LNCaP clone FGC (cell line): ENCODE measurements at regions not wholly inside any gene's neighbourhood (a gene's known extent, or its start where the extent isn't known, plus 50 kb on each side); places are given as distances from the start of the nearest gene placed in this dataset.

Experiments used
- DNase-seq: peaks from one replicate; pipeline ENCODE4 v3.0.0-alpha.2; 2011; ENCODE audit warnings: low read depth
- H3K4me3 ChIP-seq: 2 replicates; pipeline ENCODE4 v1.5.1; 2011; ENCODE audit warnings: mild to moderate bottlenecking, low read depth, low read length, control low read depth
- CTCF ChIP-seq: IDR thresholded peaks from 2 replicates; pipeline ENCODE4 v1.5.1; 2012; ENCODE audit warnings: mild to moderate bottlenecking; ENCODE audit not compliant: control insufficient read depth, insufficient read depth; ENCODE audit errors: extremely low read depth

DNA sequence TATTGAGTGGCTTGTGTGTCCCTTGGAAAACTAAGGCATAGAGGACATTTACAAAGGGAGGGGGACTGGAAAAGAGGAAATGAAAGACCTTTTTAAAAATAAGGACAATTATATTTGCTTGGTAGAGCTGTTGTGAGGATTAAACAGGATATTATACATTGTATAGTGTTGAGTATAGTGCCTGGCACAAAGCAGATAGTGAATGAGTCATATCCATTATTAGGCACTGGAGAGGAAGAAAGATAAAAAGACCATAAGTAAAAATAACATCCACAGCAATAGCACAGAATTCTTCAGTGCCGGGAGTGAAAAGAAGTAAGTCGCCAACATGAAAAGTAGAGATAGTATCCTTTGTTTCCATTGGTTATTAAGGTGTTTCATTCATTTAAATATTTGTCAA, 623.3 kb downstream of the PDCD6IP start:
- no peak for TF ChIP-seq CTCF
- DNase-seq, result no peak
- H3K4me3 ChIP-seq, result no peak overlapping the region

- no peak overlapping the region for H3K4me3 ChIP-seq
- no peak for DNase-seq
- no peak for TF ChIP-seq CTCF
Measured at GRCh38 chr3:34439796-34440195, 641.4 kb downstream of the PDCD6IP start.

DNA sequence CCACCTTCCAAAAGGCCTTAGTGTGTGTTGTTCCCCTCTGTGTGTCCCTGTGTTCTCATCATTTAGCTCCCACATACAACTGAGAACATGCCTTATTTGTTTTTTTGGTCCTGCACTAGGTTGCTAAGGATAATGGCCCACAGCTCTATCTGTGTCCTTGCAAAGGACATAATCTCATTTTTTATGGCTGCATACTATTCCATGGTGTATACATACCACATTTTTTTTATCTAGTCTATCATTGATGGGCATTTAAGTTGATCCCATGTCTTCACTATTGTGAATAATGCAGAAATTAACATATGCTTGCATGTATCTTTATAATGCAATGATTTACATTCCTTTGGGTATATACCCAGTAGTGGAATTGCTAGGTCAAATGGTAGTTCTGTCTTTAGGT, 645.7 kb downstream of the PDCD6IP start:
- DNase-seq, result no peak
- H3K4me3 ChIP-seq, result no peak overlapping the region
- TF ChIP-seq CTCF, result no peak

DNA sequence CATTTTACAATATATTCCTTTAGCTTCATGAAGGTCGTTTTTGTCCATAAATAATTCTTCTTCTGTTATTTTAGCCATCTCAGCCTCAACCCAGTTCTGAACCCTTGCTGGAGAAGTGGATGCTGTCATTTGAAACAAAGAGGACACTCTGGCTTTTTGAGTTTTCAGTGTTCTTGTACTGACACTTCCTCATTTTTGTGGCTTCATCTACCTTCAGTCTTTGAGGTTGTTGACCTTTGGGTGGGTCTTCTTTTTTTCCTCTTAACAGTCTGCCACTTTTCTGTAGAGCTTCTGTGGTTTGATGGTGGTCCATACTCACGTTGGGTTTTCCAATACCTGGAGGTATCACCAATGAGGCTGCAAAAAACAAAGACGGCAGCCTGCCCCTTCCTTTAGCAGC, 650.9 kb downstream of the PDCD6IP start:
- TF ChIP-seq CTCF, result no peak
- no peak overlapping the region for H3K4me3 ChIP-seq
- DNase-seq, result no peak

GRCh38 chr3:34463414-34463813, 665.0 kb downstream of the PDCD6IP start:
- H3K4me3 ChIP-seq, result no peak overlapping the region
- no peak for TF ChIP-seq CTCF
- DNase-seq, result no peak

- no peak for TF ChIP-seq CTCF
- H3K4me3 ChIP-seq, result no peak overlapping the region
- no peak for DNase-seq
Measured at GRCh38 chr3:34464646-34465045, 666.2 kb downstream of the PDCD6IP start.

GRCh38 chr3:34475851-34476250, 677.4 kb downstream of the PDCD6IP start:
- H3K4me3 ChIP-seq, result no peak overlapping the region
- no peak for TF ChIP-seq CTCF
- no peak for DNase-seq
